ENCODE measurements at regions not wholly inside any gene's neighbourhood (a gene's known extent, or its start where the extent isn't known, plus 50 kb on each side); places are given as distances from the start of the nearest gene placed in this dataset.
A peak's percentile ranks its signal among the peaks of the same experiment; 100 is the strongest.
"Not testable (repeated sequence)": the region's sequence is repeated elsewhere in the genome, so short reads cannot be mapped to it uniquely, and the experiment has no call there.

GRCh38 chr12:8355531-8355930 is 100.2 kb upstream of the CLEC6A start:
- ATAC-seq, H3K27me3 ChIP-seq, H3K36me3 ChIP-seq, H3K9me3 ChIP-seq, H3K4me1 ChIP-seq, H3K27ac ChIP-seq, H3K4me3 ChIP-seq: not testable (repeated sequence)
- 81% methylated on average over 4 of the region's 4 CpGs; no CpG with 5 or more reads in 1 of the 2 donors for WGBS, 2 donors (ENCODE audit: low coverage in 1 of 2)

GRCh38 chr12:8373744-8374143 is 82.0 kb upstream of the CLEC6A start:
- not testable (repeated sequence) for ATAC-seq, H3K36me3 ChIP-seq, H3K4me3 ChIP-seq, H3K27me3 ChIP-seq, H3K27ac ChIP-seq, H3K9me3 ChIP-seq, H3K4me1 ChIP-seq
- WGBS, 2 donors (ENCODE audit: low coverage in 1 of 2), result 25 to 36% methylated on average over 5 of the region's 5 CpGs

- 73 to 90% methylated on average over 2 to 3 of the region's 3 CpGs for WGBS, 2 donors (ENCODE audit: low coverage in 1 of 2)
- ATAC-seq, result not testable (repeated sequence)
Measured at GRCh38 chr12:8375122-8375521, 80.6 kb upstream of the CLEC6A start.

GRCh38 chr12:8377756-8378155 is 78.0 kb upstream of the CLEC6A start:
- 65% methylated on average over 4 of the region's 6 CpGs; no CpG with 5 or more reads in 1 of the 2 donors for WGBS, 2 donors (ENCODE audit: low coverage in 1 of 2)
- not testable (repeated sequence) for ATAC-seq, H3K36me3 ChIP-seq, H3K4me3 ChIP-seq, H3K4me1 ChIP-seq, H3K9me3 ChIP-seq, H3K27me3 ChIP-seq, H3K27ac ChIP-seq

More at GRCh38 chr12:8375122-8375521, 80.6 kb upstream of the CLEC6A start:
- H3K4me1 ChIP-seq, H3K36me3 ChIP-seq, H3K27ac ChIP-seq, H3K4me3 ChIP-seq, H3K27me3 ChIP-seq, H3K9me3 ChIP-seq: not testable (repeated sequence)

DNA sequence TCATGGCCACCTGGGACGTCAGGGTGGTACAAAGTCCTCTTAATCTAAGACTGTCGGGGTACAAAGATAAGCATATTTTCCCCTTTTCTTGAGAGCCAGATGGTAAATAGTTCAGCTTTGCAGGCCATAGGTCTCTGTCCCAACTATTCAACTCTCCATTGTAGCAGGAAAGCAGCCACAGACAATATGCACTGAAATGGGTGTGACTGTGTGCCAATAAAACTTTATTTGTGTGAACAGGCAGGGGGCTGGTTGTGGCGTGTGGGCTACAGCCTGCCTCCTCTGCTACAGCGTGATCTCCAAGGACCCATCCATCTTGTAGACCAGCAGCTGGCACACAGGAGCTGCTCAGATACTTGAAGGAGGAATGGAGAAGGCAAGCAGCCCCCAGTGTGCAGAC is 73.2 kb upstream of the CLEC6A start:
- WGBS, 2 donors (ENCODE audit: low coverage in 1 of 2), result 44 to 88% methylated on average over 2 of the region's 4 CpGs

DNA sequence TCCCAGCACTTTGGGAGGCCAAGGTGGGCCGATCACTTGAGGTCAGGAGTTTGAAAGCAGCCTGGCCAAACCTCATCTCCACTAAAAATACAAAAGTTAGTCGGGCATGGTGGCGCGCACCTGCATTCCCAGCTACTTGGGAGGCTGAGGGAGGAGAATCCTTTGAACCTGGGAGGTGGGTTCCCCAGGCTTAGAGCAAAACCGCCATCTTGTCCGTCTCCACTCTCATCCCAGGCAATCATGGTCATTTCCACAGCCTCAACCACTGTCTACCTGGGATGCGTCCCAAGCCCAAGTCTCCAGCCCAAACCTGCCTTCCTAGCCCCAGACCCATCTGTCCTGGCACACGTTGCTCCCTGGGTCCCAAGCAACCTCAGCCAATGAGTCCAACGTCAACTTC is 71.1 kb upstream of the CLEC6A start:
- not testable (repeated sequence) for H3K4me1 ChIP-seq, ATAC-seq, H3K4me3 ChIP-seq, H3K9me3 ChIP-seq, H3K36me3 ChIP-seq, H3K27ac ChIP-seq
- 90 to 100% methylated on average over 3 to 5 of the region's 9 CpGs for WGBS, 2 donors (ENCODE audit: low coverage in 1 of 2)
- peaks cover 12% of the 10 kb centered on the region for H3K27me3 ChIP-seq

More for the DNA sequence above, 73.2 kb upstream of the CLEC6A start:
- ATAC-seq, H3K36me3 ChIP-seq, H3K4me1 ChIP-seq, H3K9me3 ChIP-seq, H3K4me3 ChIP-seq, H3K27me3 ChIP-seq, H3K27ac ChIP-seq: not testable (repeated sequence)

GRCh38 chr12:8385431-8385830 is 70.3 kb upstream of the CLEC6A start:
- not testable (repeated sequence) for H3K4me3 ChIP-seq, H3K9me3 ChIP-seq, ATAC-seq, H3K27ac ChIP-seq, H3K36me3 ChIP-seq, H3K4me1 ChIP-seq
- WGBS, 2 donors (ENCODE audit: low coverage in 1 of 2), result 83 to 100% methylated on average over 1 of the region's 12 CpGs
- H3K27me3 ChIP-seq, result peaks cover 19% of the 10 kb centered on the region

DNA sequence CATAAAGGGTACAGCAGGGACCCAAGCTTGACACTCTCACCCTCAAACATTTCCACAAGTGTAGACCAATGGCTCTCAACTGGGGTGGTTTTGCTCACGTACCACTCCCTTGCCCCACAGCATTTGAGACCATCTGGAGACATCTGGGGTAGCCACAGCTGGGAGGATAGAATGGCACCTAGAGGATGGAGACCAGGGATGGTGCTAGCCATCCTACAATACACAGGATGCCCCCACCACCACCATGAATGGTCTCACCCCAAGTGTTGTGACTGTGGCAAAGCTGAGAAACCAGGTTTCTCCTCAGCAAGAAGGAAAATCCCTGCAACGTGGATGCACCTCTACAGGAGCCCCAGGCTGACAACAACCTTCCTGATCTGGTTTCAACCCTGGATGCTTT is 69.1 kb upstream of the CLEC6A start:
- not testable (repeated sequence) for ATAC-seq, H3K36me3 ChIP-seq, H3K9me3 ChIP-seq, H3K27ac ChIP-seq, H3K4me3 ChIP-seq
- peaks cover 0 to 10% (median 4%) of the 10 kb centered on the region in 3 donors for H3K4me1 ChIP-seq
- WGBS, 2 donors (ENCODE audit: low coverage in 1 of 2), result no CpG with 5 or more reads among the region's 2 CpGs
- peaks cover 28% of the 10 kb centered on the region for H3K27me3 ChIP-seq

DNA sequence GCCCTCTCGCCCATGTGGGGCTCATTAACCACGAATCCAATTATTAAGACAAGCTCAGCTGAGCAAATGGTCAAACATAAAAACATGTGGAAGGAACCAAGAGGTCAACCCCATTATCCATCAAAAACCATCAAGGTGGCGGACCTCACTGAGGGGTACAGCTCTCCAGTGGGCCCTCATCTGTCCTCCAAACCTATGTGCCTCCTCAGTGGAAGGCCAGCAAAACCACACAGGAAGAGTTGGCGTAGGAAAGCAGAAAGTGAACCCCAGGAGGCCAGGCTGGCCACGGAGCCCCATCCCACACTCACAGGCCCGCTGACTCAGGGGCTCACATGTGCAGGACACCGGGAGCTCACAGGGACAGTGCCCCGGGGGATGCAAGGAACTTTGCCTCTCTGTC is 66.5 kb upstream of the CLEC6A start:
- peaks cover 39% of the 10 kb centered on the region for H3K27me3 ChIP-seq
- WGBS, 2 donors (ENCODE audit: low coverage in 1 of 2), result 60% methylated on average over 2 of the region's 8 CpGs; no CpG with 5 or more reads in 1 of the 2 donors
- H3K27ac ChIP-seq, H3K9me3 ChIP-seq, H3K36me3 ChIP-seq, ATAC-seq, H3K4me3 ChIP-seq: not testable (repeated sequence)
- H3K4me1 ChIP-seq, result peaks cover 0 to 10% (median 4%) of the 10 kb centered on the region in 3 donors

- peak; percentile 77 for ATAC-seq
- peak in 3 of 4 experiments; percentile 36 to 78 (median 71) for TF ChIP-seq CTCF (IDR thresholded peaks at IDR 0.05)
- H3K9me3 ChIP-seq, H3K36me3 ChIP-seq: not testable (repeated sequence)
- Histone ChIP-seq H3K27ac (peak overlapping the region in 1 of 4 donors; percentile 15), H3K4me1 (peaks cover 0 to 10% (median 4%) of the 10 kb centered on the region in 3 donors), H3K27me3 (peaks cover 39% of the 10 kb centered on the region), H3K4me3 (peak overlapping the region; percentile 36 to 49)
- no CpG with 5 or more reads among the region's 81 CpGs for WGBS, 2 donors (ENCODE audit: low coverage in 1 of 2)
Measured at GRCh38 chr12:8390001-8390777, 65.6 kb upstream of the CLEC6A start.
